Mammary epithelial cell (primary cell): ENCODE measurements at regions not wholly inside any gene's neighbourhood (a gene's known extent, or its start where the extent isn't known, plus 50 kb on each side); places are given as distances from the start of the nearest gene placed in this dataset.

Experiments used
- EZH2 ChIP-seq: IDR thresholded peaks from 2 replicates; pipeline ENCODE4 v1.6.1; 2012; ENCODE audit warnings: low read length, inconsistent platforms, borderline replicate concordance
- TF ChIP-seq, protein P1 (sequence below), 2 donors: IDR thresholded peaks in 1 of 2; conservative IDR thresholded peaks in 1 of 2; 2 replicates each; pipeline ENCODE4 v1.5.1; 2011 to 2012; ENCODE audit warnings: inconsistent platforms in 2 of 2, low read length in 2 of 2, mild to moderate bottlenecking in 2 of 2, control low read depth in 1 of 2, low read depth in 1 of 2; ENCODE audit not compliant: insufficient read depth in 1 of 2; ENCODE audit errors: extremely low read depth in 1 of 2

DNA sequence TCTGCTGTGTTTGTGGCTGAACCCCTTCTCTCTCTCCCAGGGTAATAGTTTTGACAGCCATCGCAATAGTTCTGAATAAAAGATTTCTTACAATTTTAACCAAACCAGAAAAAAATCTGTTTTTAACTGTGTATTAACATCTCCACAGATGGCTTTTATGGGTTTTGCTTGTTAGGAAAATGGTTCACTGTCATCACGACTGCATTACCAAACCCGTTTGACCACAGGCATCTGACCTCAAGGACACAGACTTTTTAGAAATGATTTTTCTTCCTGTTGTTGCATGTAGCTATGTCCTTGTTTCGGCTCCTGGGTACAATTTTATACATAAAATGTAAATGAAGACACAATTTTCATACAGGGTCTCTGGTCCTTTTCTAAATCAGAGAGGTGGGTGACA, 316.1 kb downstream of the IRX1 start:
- TF ChIP-seq, protein P1, sequence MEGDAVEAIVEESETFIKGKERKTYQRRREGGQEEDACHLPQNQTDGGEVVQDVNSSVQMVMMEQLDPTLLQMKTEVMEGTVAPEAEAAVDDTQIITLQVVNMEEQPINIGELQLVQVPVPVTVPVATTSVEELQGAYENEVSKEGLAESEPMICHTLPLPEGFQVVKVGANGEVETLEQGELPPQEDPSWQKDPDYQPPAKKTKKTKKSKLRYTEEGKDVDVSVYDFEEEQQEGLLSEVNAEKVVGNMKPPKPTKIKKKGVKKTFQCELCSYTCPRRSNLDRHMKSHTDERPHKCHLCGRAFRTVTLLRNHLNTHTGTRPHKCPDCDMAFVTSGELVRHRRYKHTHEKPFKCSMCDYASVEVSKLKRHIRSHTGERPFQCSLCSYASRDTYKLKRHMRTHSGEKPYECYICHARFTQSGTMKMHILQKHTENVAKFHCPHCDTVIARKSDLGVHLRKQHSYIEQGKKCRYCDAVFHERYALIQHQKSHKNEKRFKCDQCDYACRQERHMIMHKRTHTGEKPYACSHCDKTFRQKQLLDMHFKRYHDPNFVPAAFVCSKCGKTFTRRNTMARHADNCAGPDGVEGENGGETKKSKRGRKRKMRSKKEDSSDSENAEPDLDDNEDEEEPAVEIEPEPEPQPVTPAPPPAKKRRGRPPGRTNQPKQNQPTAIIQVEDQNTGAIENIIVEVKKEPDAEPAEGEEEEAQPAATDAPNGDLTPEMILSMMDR (conservative IDR thresholded peaks at IDR 0.05 in 1 of 2, IDR thresholded peaks at IDR 0.05 in 1 of 2; ENCODE audit: extremely low read depth in 1 of 2, insufficient read depth in 1 of 2, low read depth in 1 of 2, low read length in 2 of 2), result no peak
- TF ChIP-seq EZH2, result no peak
